ENCODE measurements at regions not wholly inside any gene's neighbourhood (a gene's known extent, or its start where the extent isn't known, plus 50 kb on each side); places are given as distances from the start of the nearest gene placed in this dataset.

- TF ChIP-seq EZH2 (IDR thresholded peaks at IDR 0.05) (no peak), CTCF (IDR thresholded peaks at IDR 0.05) (no peak)
Observed at GRCh38 chr6:141956868-141957267, 175.9 kb upstream of the GJE1 start.
